DMS53 (cell line): ENCODE measurements at regions not wholly inside any gene's neighbourhood (a gene's known extent, or its start where the extent isn't known, plus 50 kb on each side); places are given as distances from the start of the nearest gene placed in this dataset.

Experiments used
- DNase-seq: peaks from one replicate; lab custom pipeline; 2025; lab: John Stamatoyannopoulos, UW

GRCh38 chr2:157184161-157184895 lies 73.2 kb upstream of the GALNT5 start:
- no peak for DNase-seq

GRCh38 chr2:157185476-157186227 lies 71.9 kb upstream of the GALNT5 start:
- no peak for DNase-seq

- no peak for DNase-seq
Observed at GRCh38 chr2:157190151-157190550, 67.4 kb upstream of the GALNT5 start.

GRCh38 chr2:157191186-157191585 lies 66.3 kb upstream of the GALNT5 start:
- DNase-seq: no peak

GRCh38 chr2:157192445-157193423 lies 64.8 kb upstream of the GALNT5 start:
- DNase-seq: no peak

GRCh38 chr2:157193461-157193860 lies 64.0 kb upstream of the GALNT5 start:
- DNase-seq: no peak

- peak; percentile 77 for DNase-seq
Observed at GRCh38 chr2:157194097-157194688, 63.3 kb upstream of the GALNT5 start.

- DNase-seq: no peak
Observed at GRCh38 chr2:157194844-157195243, 62.7 kb upstream of the GALNT5 start.

GRCh38 chr2:157196956-157197355 lies 60.5 kb upstream of the GALNT5 start:
- no peak for DNase-seq

GRCh38 chr2:157197848-157198247 lies 59.7 kb upstream of the GALNT5 start:
- DNase-seq: no peak

GRCh38 chr2:157203651-157204050 lies 53.9 kb upstream of the GALNT5 start:
- no peak for DNase-seq

- no peak for DNase-seq
Observed at GRCh38 chr2:157204401-157204800, 53.1 kb upstream of the GALNT5 start.

GRCh38 chr2:157206916-157207315 lies 50.6 kb upstream of the GALNT5 start:
- DNase-seq: no peak
